ENCODE measurements at regions not wholly inside any gene's neighbourhood (a gene's known extent, or its start where the extent isn't known, plus 50 kb on each side); places are given as distances from the start of the nearest gene placed in this dataset.

GRCh38 chr18:54772056-54772455 is 56.2 kb upstream of the RAB27B start:
- H3K36me3 Mint-ChIP-seq = no peaks in the 10 kb centered on the region

DNA sequence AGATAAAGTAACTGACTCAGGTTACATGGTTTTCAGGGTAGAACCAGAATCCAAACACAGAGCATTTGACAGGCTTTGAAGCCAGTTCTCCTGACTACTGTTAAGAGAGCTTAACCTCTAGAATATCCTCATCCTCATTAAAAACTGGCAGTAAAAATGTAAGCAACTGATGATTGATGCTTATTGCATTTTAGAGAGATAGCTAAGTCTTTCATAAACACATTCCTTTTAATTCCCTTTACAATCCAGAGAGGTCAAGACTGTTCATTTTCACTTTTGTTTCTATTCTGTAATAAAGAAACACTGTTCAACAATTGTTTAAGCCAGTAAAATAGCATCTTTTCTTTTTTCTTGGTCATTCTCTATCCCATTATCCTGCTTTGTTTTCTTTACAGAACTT is 53.9 kb upstream of the RAB27B start:
- H3K9me3 Mint-ChIP-seq = peaks cover 0 to 3% (median 2%) of the 10 kb centered on the region in 3 donors
- H3K27me3 Mint-ChIP-seq = no peaks in the 10 kb centered on the region
- no peaks in the 10 kb centered on the region for H3K4me1 Mint-ChIP-seq
- no peak overlapping the region for H3K27ac Mint-ChIP-seq
- H3K36me3 Mint-ChIP-seq = no peaks in the 10 kb centered on the region
- H3K4me3 Mint-ChIP-seq = no peak overlapping the region

More at GRCh38 chr18:54772056-54772455, 56.2 kb upstream of the RAB27B start:
- Mint-ChIP-seq H3K9me3 (peaks cover 0 to 3% (median 2%) of the 10 kb centered on the region in 3 donors), H3K4me3 (no peak overlapping the region), H3K27me3 (peaks cover 4% of the 10 kb centered on the region), H3K27ac (no peak overlapping the region), H3K4me1 (no peaks in the 10 kb centered on the region)

GRCh38 chr18:54774981-54775665 is 53.2 kb upstream of the RAB27B start:
- no peaks in the 10 kb centered on the region for H3K4me1 Mint-ChIP-seq
- H3K4me3 Mint-ChIP-seq = peak overlapping the region in 1 of 4 donors; percentile 10
- peaks cover 0 to 3% (median 2%) of the 10 kb centered on the region in 3 donors for H3K9me3 Mint-ChIP-seq
- H3K36me3 Mint-ChIP-seq = no peaks in the 10 kb centered on the region
- no peak overlapping the region for H3K27ac Mint-ChIP-seq
- H3K27me3 Mint-ChIP-seq = no peaks in the 10 kb centered on the region

- Mint-ChIP-seq H3K4me3 (peak overlapping the region in 1 of 4 donors; percentile 10), H3K36me3 (no peaks in the 10 kb centered on the region), H3K9me3 (peaks cover 0 to 4% (median 3%) of the 10 kb centered on the region in 3 donors), H3K27ac (no peak overlapping the region), H3K27me3 (no peaks in the 10 kb centered on the region), H3K4me1 (no peaks in the 10 kb centered on the region)
Observed at GRCh38 chr18:54775686-54776085, 52.6 kb upstream of the RAB27B start.

DNA sequence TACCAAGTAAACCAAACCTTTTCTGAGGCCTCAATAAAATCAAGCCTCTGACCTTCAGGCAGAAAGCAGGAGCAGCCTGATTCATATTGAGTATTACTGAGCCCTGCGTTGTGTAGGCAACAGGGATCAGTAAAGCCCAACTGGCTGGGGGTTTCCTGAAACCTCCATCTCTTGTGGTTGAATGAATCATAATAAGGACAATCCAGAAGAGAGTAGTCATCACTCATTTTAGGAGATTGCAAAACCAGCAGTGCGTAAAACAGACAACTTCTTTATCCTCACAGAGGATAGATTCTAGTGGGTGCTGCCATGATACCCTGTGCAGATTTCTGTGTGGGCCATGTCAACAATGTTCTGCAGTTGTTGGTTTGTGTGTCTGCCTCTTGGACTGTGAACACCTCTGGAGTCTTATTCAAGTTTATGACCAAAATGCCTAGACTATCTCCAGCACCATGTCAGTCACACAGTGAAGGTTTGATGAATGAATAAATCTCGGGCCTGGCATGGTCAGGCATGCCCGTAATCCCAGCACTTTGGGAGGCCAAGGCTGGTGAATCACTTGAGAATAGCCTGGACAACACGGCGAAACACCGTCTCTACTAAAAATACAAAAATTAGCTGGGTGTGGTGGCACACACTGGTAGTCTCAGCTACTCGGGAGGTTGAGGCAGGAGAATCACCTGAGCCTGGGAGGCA is 51.8 kb upstream of the RAB27B start:
- Mint-ChIP-seq H3K27ac (no peak overlapping the region), H3K9me3 (peaks cover 0 to 4% (median 3%) of the 10 kb centered on the region in 3 donors), H3K27me3 (no peaks in the 10 kb centered on the region), H3K4me3 (no peak overlapping the region), H3K36me3 (no peaks in the 10 kb centered on the region), H3K4me1 (no peaks in the 10 kb centered on the region)

- H3K4me3 Mint-ChIP-seq = no peak overlapping the region
- H3K27me3 Mint-ChIP-seq = no peaks in the 10 kb centered on the region
- H3K27ac Mint-ChIP-seq = no peak overlapping the region
- no peaks in the 10 kb centered on the region for H3K36me3 Mint-ChIP-seq
- H3K9me3 Mint-ChIP-seq = peaks cover 0 to 4% (median 1%) of the 10 kb centered on the region in 3 donors
- no peaks in the 10 kb centered on the region for H3K4me1 Mint-ChIP-seq
Observed at GRCh38 chr18:54777118-54777791, 51.0 kb upstream of the RAB27B start.

- Mint-ChIP-seq H3K4me1 (no peaks in the 10 kb centered on the region), H3K36me3 (no peaks in the 10 kb centered on the region), H3K4me3 (no peak overlapping the region), H3K27ac (no peak overlapping the region), H3K27me3 (no peaks in the 10 kb centered on the region), H3K9me3 (peaks cover 0 to 4% (median 0%) of the 10 kb centered on the region in 3 donors)
Observed at GRCh38 chr18:54777989-54778388, 50.3 kb upstream of the RAB27B start.
